NCI-H446 treated with DMSO at 0.1 percent for 48 hours (cell line): ENCODE measurements at regions not wholly inside any gene's neighbourhood (a gene's known extent, or its start where the extent isn't known, plus 50 kb on each side); places are given as distances from the start of the nearest gene placed in this dataset.

ENCODE experiments used
- DNase-seq: peaks from one replicate; lab custom pipeline; 2025; lab: John Stamatoyannopoulos, UW

- no peak for DNase-seq
Measured at GRCh38 chr12:90029317-90029716, 320.7 kb upstream of the ATP2B1 start.

GRCh38 chr12:90028635-90029051 lies 320.0 kb upstream of the ATP2B1 start:
- DNase-seq: no peak

- no peak for DNase-seq
Measured at GRCh38 chr12:90027889-90028634, 319.4 kb upstream of the ATP2B1 start.

- DNase-seq: no peak
Measured at GRCh38 chr12:90027041-90027440, 318.4 kb upstream of the ATP2B1 start.

GRCh38 chr12:90026516-90026915 lies 317.9 kb upstream of the ATP2B1 start:
- DNase-seq: no peak

- no peak for DNase-seq
Measured at GRCh38 chr12:90024262-90024661, 315.6 kb upstream of the ATP2B1 start.

GRCh38 chr12:90023207-90023900 lies 314.7 kb upstream of the ATP2B1 start:
- no peak for DNase-seq

GRCh38 chr12:90021795-90022440 lies 313.3 kb upstream of the ATP2B1 start:
- DNase-seq: no peak

GRCh38 chr12:90020881-90021280 lies 312.2 kb upstream of the ATP2B1 start:
- DNase-seq: no peak

- no peak for DNase-seq
Measured at GRCh38 chr12:90020436-90020835, 311.8 kb upstream of the ATP2B1 start.

- no peak for DNase-seq
Measured at GRCh38 chr12:90020014-90020413, 311.4 kb upstream of the ATP2B1 start.

GRCh38 chr12:90017316-90017715 lies 308.7 kb upstream of the ATP2B1 start:
- DNase-seq: no peak

- no peak for DNase-seq
Measured at GRCh38 chr12:90015228-90015627, 306.6 kb upstream of the ATP2B1 start.

- DNase-seq: no peak
Measured at GRCh38 chr12:90013409-90013808, 304.8 kb upstream of the ATP2B1 start.

GRCh38 chr12:90010089-90010488 lies 301.5 kb upstream of the ATP2B1 start:
- no peak for DNase-seq

GRCh38 chr12:90008277-90008676 lies 299.6 kb upstream of the ATP2B1 start:
- DNase-seq: no peak

GRCh38 chr12:90004319-90005074 lies 295.9 kb upstream of the ATP2B1 start:
- DNase-seq: no peak

GRCh38 chr12:90003688-90004087 lies 295.1 kb upstream of the ATP2B1 start:
- DNase-seq: no peak

GRCh38 chr12:90000721-90001120 lies 292.1 kb upstream of the ATP2B1 start:
- no peak for DNase-seq

- no peak for DNase-seq
Measured at GRCh38 chr12:89999699-90000505, 291.3 kb upstream of the ATP2B1 start.

- DNase-seq: no peak
Measured at GRCh38 chr12:89995870-89996269, 287.2 kb upstream of the ATP2B1 start.

GRCh38 chr12:89994911-89995310 lies 286.3 kb upstream of the ATP2B1 start:
- DNase-seq: no peak
